ENCODE measurements at regions not wholly inside any gene's neighbourhood (a gene's known extent, or its start where the extent isn't known, plus 50 kb on each side); places are given as distances from the start of the nearest gene placed in this dataset.

GRCh38 chr6:170483413-170483812 is 69.7 kb downstream of the PSMB1 start:
- Histone ChIP-seq H3K79me2 (ENCODE audit: control insufficient read depth, insufficient read depth, low read length) (no peaks in the 10 kb centered on the region), H4K20me1 (ENCODE audit: control insufficient read depth, insufficient read depth, low read length, poor library complexity, severe bottlenecking) (no peaks in the 10 kb centered on the region), H2AFZ (ENCODE audit: insufficient read depth, low read depth, low read length, poor library complexity, severe bottlenecking) (no peak overlapping the region), H3K4me1 (ENCODE audit: control insufficient read depth in 2 of 2, insufficient read depth in 2 of 2, low read length in 2 of 2) (no peaks in the 10 kb centered on the region), H3K36me3 (replicated peaks in 1 of 2; ENCODE audit: control extremely low read depth in 1 of 2, control insufficient read depth in 1 of 2, extremely low read depth in 1 of 2, insufficient read depth in 2 of 2, low read length in 1 of 2) (no peaks in the 10 kb centered on the region), H3K27ac (ENCODE audit: low read length in 2 of 2) (no peak overlapping the region), H3K4me2 (replicated peaks; ENCODE audit: low read depth, low read length, poor library complexity, severe bottlenecking) (no peak overlapping the region), H3K4me3 (ENCODE audit: control extremely low read depth in 1 of 5, extremely low read depth in 1 of 5, insufficient read depth in 1 of 5, low read depth in 2 of 5, low read length in 4 of 5) (no peak overlapping the region), H3K27me3 (replicated peaks in 1 of 4; ENCODE audit: control extremely low read depth in 1 of 4, control insufficient read depth in 3 of 4, insufficient read depth in 4 of 4, low read length in 3 of 4) (no peaks in the 10 kb centered on the region), H3K9me3 (ENCODE audit: control extremely low read depth in 1 of 3, control insufficient read depth in 2 of 3, insufficient read depth in 1 of 3, low read length in 2 of 3) (peaks cover 0 to 4% (median 0%) of the 10 kb centered on the region in 3 donors), H3K9ac (ENCODE audit: low read length) (no peak overlapping the region)
- no peak overlapping the region for H3K27ac Mint-ChIP-seq
- no peaks in the 10 kb centered on the region for H3K27me3 Mint-ChIP-seq
- TF ChIP-seq CTCF (IDR thresholded peaks at IDR 0.05) (no peak), EZH2 (IDR thresholded peaks at IDR 0.05; ENCODE audit: borderline replicate concordance, insufficient read depth, low read depth, low read length, poor library complexity, severe bottlenecking) (no peak)
- WGBS (ENCODE audit: insufficient coverage) = 83% methylated on average over 1 of the region's 2 CpGs
- CTCF ChIA-PET = interaction anchor here (0.5 kb wide), 1 partner anchor 655 kb away, joined by 3 read pairs; no protein-coding TSS in a partner anchor
- H3K4me3 Mint-ChIP-seq = no peak overlapping the region
- DNase-seq (no peak), ATAC-seq (ENCODE audit: low read depth) (no peak)
- intact Hi-C loops (cut with micrococcal nuclease) = no loop called here
- peaks cover 5% of the 10 kb centered on the region for H3K9me3 Mint-ChIP-seq (ENCODE audit: insufficient read depth)
- POLR2A ChIA-PET = no interaction called here
- no peaks in the 10 kb centered on the region for H3K4me1 Mint-ChIP-seq

- Mint-ChIP-seq H3K27me3 (peaks cover 5% of the 10 kb centered on the region), H3K9me3 (ENCODE audit: insufficient read depth) (peaks cover 5% of the 10 kb centered on the region), H3K4me1 (no peaks in the 10 kb centered on the region), H3K4me3 (no peak overlapping the region), H3K27ac (no peak overlapping the region)
- POLR2A ChIA-PET = no interaction called here
- H3K4me3 ChIP-seq (ENCODE audit: control extremely low read depth in 1 of 5, extremely low read depth in 1 of 5, insufficient read depth in 1 of 5, low read depth in 2 of 5, low read length in 4 of 5) = no peak overlapping the region
- intact Hi-C loops (cut with micrococcal nuclease) = no loop called here
- WGBS (ENCODE audit: insufficient coverage) = 83% methylated on average over 5 of the region's 6 CpGs
- no peak overlapping the region for H3K4me2 ChIP-seq (replicated peaks; ENCODE audit: low read depth, low read length, poor library complexity, severe bottlenecking)
- no peak overlapping the region for H2AFZ ChIP-seq (ENCODE audit: insufficient read depth, low read depth, low read length, poor library complexity, severe bottlenecking)
- H3K4me1 ChIP-seq (ENCODE audit: control insufficient read depth in 2 of 2, insufficient read depth in 2 of 2, low read length in 2 of 2) = no peaks in the 10 kb centered on the region
- H3K9ac ChIP-seq (ENCODE audit: low read length) = no peak overlapping the region
- DNase-seq (no peak), ATAC-seq (ENCODE audit: low read depth) (no peak)
- no peak for TF ChIP-seq EZH2 (IDR thresholded peaks at IDR 0.05; ENCODE audit: borderline replicate concordance, insufficient read depth, low read depth, low read length, poor library complexity, severe bottlenecking)
- no peak for TF ChIP-seq CTCF (IDR thresholded peaks at IDR 0.05)
- H4K20me1 ChIP-seq (ENCODE audit: control insufficient read depth, insufficient read depth, low read length, poor library complexity, severe bottlenecking) = no peaks in the 10 kb centered on the region
- CTCF ChIA-PET = no interaction called here
- peaks cover 0 to 4% (median 0%) of the 10 kb centered on the region in 3 donors for H3K9me3 ChIP-seq (ENCODE audit: control extremely low read depth in 1 of 3, control insufficient read depth in 2 of 3, insufficient read depth in 1 of 3, low read length in 2 of 3)
- H3K27me3 ChIP-seq (replicated peaks in 1 of 4; ENCODE audit: control extremely low read depth in 1 of 4, control insufficient read depth in 3 of 4, insufficient read depth in 4 of 4, low read length in 3 of 4) = peaks cover 0 to under 1% (median 0%) of the 10 kb centered on the region in 4 experiments
- H3K27ac ChIP-seq (ENCODE audit: low read length in 2 of 2) = no peak overlapping the region
- H3K79me2 ChIP-seq (ENCODE audit: control insufficient read depth, insufficient read depth, low read length) = no peaks in the 10 kb centered on the region
- no peaks in the 10 kb centered on the region for H3K36me3 ChIP-seq (replicated peaks in 1 of 2; ENCODE audit: control extremely low read depth in 1 of 2, control insufficient read depth in 1 of 2, extremely low read depth in 1 of 2, insufficient read depth in 2 of 2, low read length in 1 of 2)
Observed at GRCh38 chr6:170480050-170480692, 72.9 kb downstream of the PSMB1 start.

Data from B cell (primary cell).